ENCODE measurements at regions not wholly inside any gene's neighbourhood (a gene's known extent, or its start where the extent isn't known, plus 50 kb on each side); places are given as distances from the start of the nearest gene placed in this dataset.

DNA sequence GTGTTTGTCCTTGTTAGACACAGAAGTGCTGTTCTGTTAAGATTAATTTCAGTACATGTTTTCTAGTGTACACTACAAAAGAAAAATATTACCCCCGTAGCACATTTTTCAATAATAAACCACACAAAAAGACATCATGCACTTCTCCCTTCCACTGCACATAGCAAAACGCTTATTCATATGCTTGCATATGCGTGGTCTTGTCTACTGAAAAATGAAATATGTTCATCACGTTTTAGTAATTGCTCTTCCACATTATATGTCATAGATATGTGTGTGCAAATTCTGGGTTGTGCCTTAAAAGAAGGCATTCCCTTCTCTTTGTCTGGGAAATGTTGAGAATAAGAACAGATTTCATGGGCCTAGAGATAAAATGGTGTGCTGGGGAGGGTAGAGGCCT is 353.9 kb downstream of the NSUN3 start:
- TF ChIP-seq, protein P1, sequence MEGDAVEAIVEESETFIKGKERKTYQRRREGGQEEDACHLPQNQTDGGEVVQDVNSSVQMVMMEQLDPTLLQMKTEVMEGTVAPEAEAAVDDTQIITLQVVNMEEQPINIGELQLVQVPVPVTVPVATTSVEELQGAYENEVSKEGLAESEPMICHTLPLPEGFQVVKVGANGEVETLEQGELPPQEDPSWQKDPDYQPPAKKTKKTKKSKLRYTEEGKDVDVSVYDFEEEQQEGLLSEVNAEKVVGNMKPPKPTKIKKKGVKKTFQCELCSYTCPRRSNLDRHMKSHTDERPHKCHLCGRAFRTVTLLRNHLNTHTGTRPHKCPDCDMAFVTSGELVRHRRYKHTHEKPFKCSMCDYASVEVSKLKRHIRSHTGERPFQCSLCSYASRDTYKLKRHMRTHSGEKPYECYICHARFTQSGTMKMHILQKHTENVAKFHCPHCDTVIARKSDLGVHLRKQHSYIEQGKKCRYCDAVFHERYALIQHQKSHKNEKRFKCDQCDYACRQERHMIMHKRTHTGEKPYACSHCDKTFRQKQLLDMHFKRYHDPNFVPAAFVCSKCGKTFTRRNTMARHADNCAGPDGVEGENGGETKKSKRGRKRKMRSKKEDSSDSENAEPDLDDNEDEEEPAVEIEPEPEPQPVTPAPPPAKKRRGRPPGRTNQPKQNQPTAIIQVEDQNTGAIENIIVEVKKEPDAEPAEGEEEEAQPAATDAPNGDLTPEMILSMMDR (IDR thresholded peaks at IDR 0.05; ENCODE audit: control extremely low read depth in 1 of 3, insufficient read depth in 1 of 3, low read depth in 1 of 3, low read length in 3 of 3) = no peak
- TF ChIP-seq SP2 (IDR thresholded peaks at IDR 0.05; ENCODE audit: low read length) (no peak), RAD21 (IDR thresholded peaks at IDR 0.05 in 1 of 2, conservative IDR thresholded peaks at IDR 0.05 in 1 of 2; ENCODE audit: low read depth in 2 of 2, low read length in 2 of 2) (no peak), CHD1 (IDR thresholded peaks at IDR 0.05; ENCODE audit: low read depth, low read length) (no peak), TAF1 (IDR thresholded peaks at IDR 0.05; ENCODE audit: low read depth, low read length) (no peak), SP4 (IDR thresholded peaks at IDR 0.05; ENCODE audit: low read length) (no peak), POLR2AphosphoS5 (IDR thresholded peaks at IDR 0.05; ENCODE audit: low read depth, low read length) (no peak), NANOG (IDR thresholded peaks at IDR 0.05; ENCODE audit: insufficient read depth, low read depth, low read length, poor library complexity, severe bottlenecking) (no peak), CBX5 (IDR thresholded peaks at IDR 0.05; ENCODE audit: low read depth, low read length) (no peak), CHD2 (IDR thresholded peaks at IDR 0.05; ENCODE audit: low read length) (no peak), POLR2A (IDR thresholded peaks at IDR 0.05; ENCODE audit: control extremely low read depth in 1 of 2, low read depth in 2 of 2, low read length in 2 of 2) (no peak), GABPA (IDR thresholded peaks at IDR 0.05; ENCODE audit: borderline replicate concordance, insufficient read depth, low read length) (no peak)
- TF ChIP-seq, protein P2, sequence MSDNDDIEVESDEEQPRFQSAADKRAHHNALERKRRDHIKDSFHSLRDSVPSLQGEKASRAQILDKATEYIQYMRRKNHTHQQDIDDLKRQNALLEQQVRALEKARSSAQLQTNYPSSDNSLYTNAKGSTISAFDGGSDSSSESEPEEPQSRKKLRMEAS (IDR thresholded peaks at IDR 0.05) = no peak
- TF ChIP-seq, protein P3, sequence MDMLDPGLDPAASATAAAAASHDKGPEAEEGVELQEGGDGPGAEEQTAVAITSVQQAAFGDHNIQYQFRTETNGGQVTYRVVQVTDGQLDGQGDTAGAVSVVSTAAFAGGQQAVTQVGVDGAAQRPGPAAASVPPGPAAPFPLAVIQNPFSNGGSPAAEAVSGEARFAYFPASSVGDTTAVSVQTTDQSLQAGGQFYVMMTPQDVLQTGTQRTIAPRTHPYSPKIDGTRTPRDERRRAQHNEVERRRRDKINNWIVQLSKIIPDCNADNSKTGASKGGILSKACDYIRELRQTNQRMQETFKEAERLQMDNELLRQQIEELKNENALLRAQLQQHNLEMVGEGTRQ (IDR thresholded peaks at IDR 0.05; ENCODE audit: low read length) = no peak

Measured in H1 (cell line).